ENCODE measurements at regions not wholly inside any gene's neighbourhood (a gene's known extent, or its start where the extent isn't known, plus 50 kb on each side); places are given as distances from the start of the nearest gene placed in this dataset.

DNA sequence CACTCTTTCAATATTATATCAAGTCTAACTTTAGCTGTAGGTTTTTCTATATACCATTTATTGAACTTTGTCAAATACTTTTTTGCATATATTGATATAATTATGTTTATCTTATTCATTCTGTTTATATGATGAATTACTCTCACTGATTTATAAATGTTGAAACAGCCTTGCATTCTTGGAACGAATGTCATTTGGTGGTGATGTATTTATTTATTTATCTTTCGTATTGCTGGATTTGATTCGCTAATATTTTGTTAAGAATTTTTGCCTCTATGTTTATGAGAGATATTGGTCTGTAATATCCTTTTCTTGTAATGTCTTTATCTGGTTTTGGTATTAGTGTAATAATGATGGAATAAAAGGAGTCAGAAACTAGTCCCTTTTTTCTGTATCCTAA, 563.9 kb downstream of the ANXA1 start:
- no peak overlapping the region for H2AFZ ChIP-seq (ENCODE audit: low read depth, low read length, severe bottlenecking)
- H3K9me2 ChIP-seq (replicated peaks; ENCODE audit: insufficient read depth, low read length): no peaks in the 10 kb centered on the region
- no peaks in the 10 kb centered on the region for H4K20me1 ChIP-seq (ENCODE audit: low read depth, low read length)
- H3K4me3 ChIP-seq (ENCODE audit: insufficient read depth, low read length, poor library complexity, severe bottlenecking): no peak overlapping the region
- H3K79me2 ChIP-seq (ENCODE audit: insufficient read depth, low read length): no peaks in the 10 kb centered on the region
- no peaks in the 10 kb centered on the region for H3K9me3 ChIP-seq (ENCODE audit: insufficient read depth, low read length)
- H3K27me3 ChIP-seq (ENCODE audit: low read length): no peaks in the 10 kb centered on the region
- H3F3A ChIP-seq (ENCODE audit: insufficient read depth): no peaks in the 10 kb centered on the region
- TF ChIP-seq CTCF (IDR thresholded peaks at IDR 0.05; ENCODE audit: insufficient read depth, low read length, poor library complexity, severe bottlenecking) (no peak), EZH2phosphoT487 (conservative IDR thresholded peaks at IDR 0.05; ENCODE audit: low read length) (no peak)
- H3K36me3 ChIP-seq (ENCODE audit: low read length): no peaks in the 10 kb centered on the region
- no peak overlapping the region for H3K4me2 ChIP-seq (ENCODE audit: low read depth, low read length, poor library complexity, severe bottlenecking)
- H3K9ac ChIP-seq (ENCODE audit: low read length): no peak overlapping the region
- H3K27ac ChIP-seq (ENCODE audit: low read depth, low read length): no peak overlapping the region

DNA sequence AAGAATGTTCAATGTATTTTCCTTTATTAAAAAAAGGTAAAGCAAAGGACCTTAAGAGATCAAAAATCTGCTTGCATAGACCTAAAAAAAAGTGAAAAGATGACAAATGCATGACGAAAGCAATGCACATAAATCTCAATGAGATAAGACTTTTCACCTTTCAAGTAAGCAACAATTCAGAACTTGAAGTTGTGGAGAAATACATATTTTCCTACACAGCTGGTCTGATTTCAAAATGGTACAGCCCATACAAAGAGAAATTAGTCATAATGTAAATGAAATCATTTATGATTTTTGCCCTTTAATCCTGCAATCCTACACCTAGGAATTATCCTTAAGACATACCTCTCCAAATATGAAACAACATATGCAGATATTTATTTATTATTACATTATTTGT, 568.0 kb downstream of the ANXA1 start:
- Histone ChIP-seq H2AFZ (ENCODE audit: low read depth, low read length, severe bottlenecking) (no peak overlapping the region), H3K27me3 (ENCODE audit: low read length) (no peaks in the 10 kb centered on the region), H4K20me1 (ENCODE audit: low read depth, low read length) (no peaks in the 10 kb centered on the region), H3K4me3 (ENCODE audit: insufficient read depth, low read length, poor library complexity, severe bottlenecking) (no peak overlapping the region), H3F3A (ENCODE audit: insufficient read depth) (no peaks in the 10 kb centered on the region), H3K9me3 (ENCODE audit: insufficient read depth, low read length) (no peaks in the 10 kb centered on the region), H3K9me2 (replicated peaks; ENCODE audit: insufficient read depth, low read length) (no peaks in the 10 kb centered on the region), H3K9ac (ENCODE audit: low read length) (no peak overlapping the region), H3K79me2 (ENCODE audit: insufficient read depth, low read length) (no peaks in the 10 kb centered on the region), H3K27ac (ENCODE audit: low read depth, low read length) (no peak overlapping the region), H3K4me2 (ENCODE audit: low read depth, low read length, poor library complexity, severe bottlenecking) (no peak overlapping the region), H3K36me3 (ENCODE audit: low read length) (no peaks in the 10 kb centered on the region)
- TF ChIP-seq EZH2phosphoT487 (conservative IDR thresholded peaks at IDR 0.05; ENCODE audit: low read length) (no peak), CTCF (IDR thresholded peaks at IDR 0.05; ENCODE audit: insufficient read depth, low read length, poor library complexity, severe bottlenecking) (no peak)

- Histone ChIP-seq H3K36me3 (ENCODE audit: low read length) (no peaks in the 10 kb centered on the region), H3K4me3 (ENCODE audit: insufficient read depth, low read length, poor library complexity, severe bottlenecking) (no peak overlapping the region), H3K27me3 (ENCODE audit: low read length) (no peaks in the 10 kb centered on the region), H3K79me2 (ENCODE audit: insufficient read depth, low read length) (no peaks in the 10 kb centered on the region), H3F3A (ENCODE audit: insufficient read depth) (no peaks in the 10 kb centered on the region), H3K27ac (ENCODE audit: low read depth, low read length) (no peak overlapping the region), H4K20me1 (ENCODE audit: low read depth, low read length) (no peaks in the 10 kb centered on the region), H3K9ac (ENCODE audit: low read length) (no peak overlapping the region), H2AFZ (ENCODE audit: low read depth, low read length, severe bottlenecking) (no peak overlapping the region), H3K9me2 (replicated peaks; ENCODE audit: insufficient read depth, low read length) (no peaks in the 10 kb centered on the region), H3K9me3 (ENCODE audit: insufficient read depth, low read length) (no peaks in the 10 kb centered on the region), H3K4me2 (ENCODE audit: low read depth, low read length, poor library complexity, severe bottlenecking) (no peak overlapping the region)
- no peak for TF ChIP-seq CTCF (IDR thresholded peaks at IDR 0.05; ENCODE audit: insufficient read depth, low read length, poor library complexity, severe bottlenecking)
- TF ChIP-seq EZH2phosphoT487 (conservative IDR thresholded peaks at IDR 0.05; ENCODE audit: low read length): no peak
Observed at GRCh38 chr9:73720601-73721000, 568.9 kb downstream of the ANXA1 start.

- H3K9me2 ChIP-seq (replicated peaks; ENCODE audit: insufficient read depth, low read length): no peaks in the 10 kb centered on the region
- H3K4me3 ChIP-seq (ENCODE audit: insufficient read depth, low read length, poor library complexity, severe bottlenecking): no peak overlapping the region
- no peak overlapping the region for H3K9ac ChIP-seq (ENCODE audit: low read length)
- H3F3A ChIP-seq (ENCODE audit: insufficient read depth): no peaks in the 10 kb centered on the region
- H3K9me3 ChIP-seq (ENCODE audit: insufficient read depth, low read length): no peaks in the 10 kb centered on the region
- TF ChIP-seq EZH2phosphoT487 (conservative IDR thresholded peaks at IDR 0.05; ENCODE audit: low read length): no peak
- TF ChIP-seq CTCF (IDR thresholded peaks at IDR 0.05; ENCODE audit: insufficient read depth, low read length, poor library complexity, severe bottlenecking): no peak
- H2AFZ ChIP-seq (ENCODE audit: low read depth, low read length, severe bottlenecking): no peak overlapping the region
- no peaks in the 10 kb centered on the region for H3K27me3 ChIP-seq (ENCODE audit: low read length)
- no peaks in the 10 kb centered on the region for H4K20me1 ChIP-seq (ENCODE audit: low read depth, low read length)
- H3K27ac ChIP-seq (ENCODE audit: low read depth, low read length): no peak overlapping the region
- H3K4me2 ChIP-seq (ENCODE audit: low read depth, low read length, poor library complexity, severe bottlenecking): no peak overlapping the region
- H3K79me2 ChIP-seq (ENCODE audit: insufficient read depth, low read length): no peaks in the 10 kb centered on the region
- H3K36me3 ChIP-seq (ENCODE audit: low read length): no peaks in the 10 kb centered on the region
Observed at GRCh38 chr9:73736270-73736669, 584.6 kb downstream of the ANXA1 start.

All from SU-DHL-6 (cell line).